ENCODE measurements at regions not wholly inside any gene's neighbourhood (a gene's known extent, or its start where the extent isn't known, plus 50 kb on each side); places are given as distances from the start of the nearest gene placed in this dataset.
"Not testable (repeated sequence)": the region's sequence is repeated elsewhere in the genome, so short reads cannot be mapped to it uniquely, and the experiment has no call there.

- no peaks in the 10 kb centered on the region for H3K36me3 ChIP-seq (ENCODE audit: insufficient read depth, low read depth, low read length)
- H3K27me3 ChIP-seq (ENCODE audit: insufficient read depth, low read length), result peaks cover 7% of the 10 kb centered on the region; the same call in 1 of the 2 replicates
- H3K9ac ChIP-seq (ENCODE audit: low read depth, low read length), result no peak overlapping the region
- H3K4me3 ChIP-seq (ENCODE audit: low read length), result no peak overlapping the region
- no peak overlapping the region for H3K27ac ChIP-seq (ENCODE audit: low read length)
- H3K9me3 ChIP-seq (ENCODE audit: insufficient read depth, low read depth, low read length), result no peaks in the 10 kb centered on the region
- no peaks in the 10 kb centered on the region for H3K4me1 ChIP-seq (ENCODE audit: insufficient read depth, low read length)
Observed at GRCh38 chr15:96958721-96959120, 628.2 kb downstream of the NR2F2 start.

GRCh38 chr15:96959501-96959900, 629.0 kb downstream of the NR2F2 start:
- Histone ChIP-seq H3K27me3 (ENCODE audit: insufficient read depth, low read length) (peaks cover 7% of the 10 kb centered on the region; the same call in 1 of the 2 replicates), H3K4me3 (ENCODE audit: low read length) (no peak overlapping the region), H3K9me3 (ENCODE audit: insufficient read depth, low read depth, low read length) (no peaks in the 10 kb centered on the region), H3K9ac (ENCODE audit: low read depth, low read length) (no peak overlapping the region), H3K36me3 (ENCODE audit: insufficient read depth, low read depth, low read length) (no peaks in the 10 kb centered on the region), H3K4me1 (ENCODE audit: insufficient read depth, low read length) (no peaks in the 10 kb centered on the region), H3K27ac (ENCODE audit: low read length) (no peak overlapping the region)

GRCh38 chr15:96960711-96961480, 630.4 kb downstream of the NR2F2 start:
- Histone ChIP-seq H3K36me3 (ENCODE audit: insufficient read depth, low read depth, low read length) (no peaks in the 10 kb centered on the region), H3K4me1 (ENCODE audit: insufficient read depth, low read length) (no peaks in the 10 kb centered on the region), H3K9ac (ENCODE audit: low read depth, low read length) (no peak overlapping the region), H3K9me3 (ENCODE audit: insufficient read depth, low read depth, low read length) (no peaks in the 10 kb centered on the region), H3K4me3 (ENCODE audit: low read length) (no peak overlapping the region), H3K27ac (ENCODE audit: low read length) (no peak overlapping the region), H3K27me3 (ENCODE audit: insufficient read depth, low read length) (peaks cover 7% of the 10 kb centered on the region; the same call in 1 of the 2 replicates)

GRCh38 chr15:96966554-96966953, 636.1 kb downstream of the NR2F2 start:
- no peaks in the 10 kb centered on the region for H3K27me3 ChIP-seq (ENCODE audit: insufficient read depth, low read length)
- no peaks in the 10 kb centered on the region for H3K4me1 ChIP-seq (ENCODE audit: insufficient read depth, low read length)
- no peaks in the 10 kb centered on the region for H3K9me3 ChIP-seq (ENCODE audit: insufficient read depth, low read depth, low read length)
- no peak overlapping the region for H3K4me3 ChIP-seq (ENCODE audit: low read length)
- H3K9ac ChIP-seq (ENCODE audit: low read depth, low read length), result no peak overlapping the region
- no peak overlapping the region for H3K27ac ChIP-seq (ENCODE audit: low read length)
- no peaks in the 10 kb centered on the region for H3K36me3 ChIP-seq (ENCODE audit: insufficient read depth, low read depth, low read length)

GRCh38 chr15:96969732-96970710, 639.5 kb downstream of the NR2F2 start:
- Histone ChIP-seq H3K36me3 (ENCODE audit: insufficient read depth, low read depth, low read length) (no peaks in the 10 kb centered on the region), H3K4me1 (ENCODE audit: insufficient read depth, low read length) (no peaks in the 10 kb centered on the region), H3K27me3 (ENCODE audit: insufficient read depth, low read length) (no peaks in the 10 kb centered on the region), H3K9me3 (ENCODE audit: insufficient read depth, low read depth, low read length) (no peaks in the 10 kb centered on the region), H3K4me3 (ENCODE audit: low read length) (no peak overlapping the region), H3K9ac (ENCODE audit: low read depth, low read length) (no peak overlapping the region), H3K27ac (ENCODE audit: low read length) (no peak overlapping the region)

GRCh38 chr15:96972201-96972600, 641.7 kb downstream of the NR2F2 start:
- Histone ChIP-seq H3K9ac (ENCODE audit: low read depth, low read length) (no peak overlapping the region), H3K4me3 (ENCODE audit: low read length) (no peak overlapping the region), H3K4me1 (ENCODE audit: insufficient read depth, low read length) (no peaks in the 10 kb centered on the region), H3K36me3 (ENCODE audit: insufficient read depth, low read depth, low read length) (no peaks in the 10 kb centered on the region), H3K27me3 (ENCODE audit: insufficient read depth, low read length) (no peaks in the 10 kb centered on the region), H3K9me3 (ENCODE audit: insufficient read depth, low read depth, low read length) (no peaks in the 10 kb centered on the region), H3K27ac (ENCODE audit: low read length) (no peak overlapping the region)

- Histone ChIP-seq H3K36me3 (ENCODE audit: insufficient read depth, low read depth, low read length) (no peaks in the 10 kb centered on the region), H3K4me1 (ENCODE audit: insufficient read depth, low read length) (peaks cover 4% of the 10 kb centered on the region; the same call in 1 of the 2 replicates), H3K9me3 (ENCODE audit: insufficient read depth, low read depth, low read length) (no peaks in the 10 kb centered on the region), H3K27ac (ENCODE audit: low read length) (no peak overlapping the region), H3K9ac (ENCODE audit: low read depth, low read length) (no peak overlapping the region), H3K27me3 (ENCODE audit: insufficient read depth, low read length) (no peaks in the 10 kb centered on the region), H3K4me3 (ENCODE audit: low read length) (no peak overlapping the region)
Observed at GRCh38 chr15:96974761-96975160, 644.3 kb downstream of the NR2F2 start.

- no peaks in the 10 kb centered on the region for H3K36me3 ChIP-seq (ENCODE audit: insufficient read depth, low read depth, low read length)
Observed at GRCh38 chr15:96977886-96978285, 647.4 kb downstream of the NR2F2 start.

GRCh38 chr15:96978937-96979473, 648.5 kb downstream of the NR2F2 start:
- Histone ChIP-seq H3K4me3 (ENCODE audit: low read length) (no peak overlapping the region), H3K27ac (ENCODE audit: low read length) (no peak overlapping the region), H3K9ac (ENCODE audit: low read depth, low read length) (no peak overlapping the region), H3K9me3 (ENCODE audit: insufficient read depth, low read depth, low read length) (no peaks in the 10 kb centered on the region), H3K27me3 (ENCODE audit: insufficient read depth, low read length) (peaks cover 15% of the 10 kb centered on the region), H3K36me3 (ENCODE audit: insufficient read depth, low read depth, low read length) (no peaks in the 10 kb centered on the region), H3K4me1 (ENCODE audit: insufficient read depth, low read length) (peaks cover 7% of the 10 kb centered on the region; the same call in 1 of the 2 replicates)

More at GRCh38 chr15:96977886-96978285, 647.4 kb downstream of the NR2F2 start:
- Histone ChIP-seq H3K9ac (ENCODE audit: low read depth, low read length) (no peak overlapping the region), H3K4me1 (ENCODE audit: insufficient read depth, low read length) (peaks cover 7% of the 10 kb centered on the region; the same call in 1 of the 2 replicates), H3K27me3 (ENCODE audit: insufficient read depth, low read length) (peaks cover 3% of the 10 kb centered on the region; the same call in 1 of the 2 replicates), H3K4me3 (ENCODE audit: low read length) (no peak overlapping the region), H3K9me3 (ENCODE audit: insufficient read depth, low read depth, low read length) (no peaks in the 10 kb centered on the region), H3K27ac (ENCODE audit: low read length) (no peak overlapping the region)

GRCh38 chr15:96984121-96984671, 653.7 kb downstream of the NR2F2 start:
- not testable (repeated sequence) for H3K4me1 ChIP-seq (ENCODE audit: insufficient read depth, low read length); H3K27ac ChIP-seq (ENCODE audit: low read length); H3K9ac ChIP-seq (ENCODE audit: low read depth, low read length); H3K36me3 ChIP-seq (ENCODE audit: insufficient read depth, low read depth, low read length); H3K9me3 ChIP-seq (ENCODE audit: insufficient read depth, low read depth, low read length)
- peaks cover 25% of the 10 kb centered on the region for H3K27me3 ChIP-seq (ENCODE audit: insufficient read depth, low read length)
- H3K4me3 ChIP-seq (ENCODE audit: low read length), result peak overlapping the region; percentile 37

GRCh38 chr15:96992817-96993216, 662.3 kb downstream of the NR2F2 start:
- H3K27me3 ChIP-seq (ENCODE audit: insufficient read depth, low read length), result peaks cover 12% of the 10 kb centered on the region
- H3K27ac ChIP-seq (ENCODE audit: low read length), result no peak overlapping the region
- peaks cover 4% of the 10 kb centered on the region; the same call in 1 of the 2 replicates for H3K9me3 ChIP-seq (ENCODE audit: insufficient read depth, low read depth, low read length)
- H3K9ac ChIP-seq (ENCODE audit: low read depth, low read length), result no peak overlapping the region
- no peaks in the 10 kb centered on the region for H3K36me3 ChIP-seq (ENCODE audit: insufficient read depth, low read depth, low read length)
- no peaks in the 10 kb centered on the region for H3K4me1 ChIP-seq (ENCODE audit: insufficient read depth, low read length)
- H3K4me3 ChIP-seq (ENCODE audit: low read length), result no peak overlapping the region

All from iPS-20b (cell line).